Astrocyte (in vitro differentiated cells and primary cell): ENCODE measurements at regions not wholly inside any gene's neighbourhood (a gene's known extent, or its start where the extent isn't known, plus 50 kb on each side); places are given as distances from the start of the nearest gene placed in this dataset.

Experiments
- DNase-seq: peaks from one replicate; pipeline ENCODE4 v3.0.0-alpha.2; 2010; ENCODE audit warnings: low read depth
- FAIRE-seq: peaks from 2 replicates; lab custom pipeline; 2011; peaks lifted over from hg19 to GRCh38; lab: Jason Lieb, UNC
- H2AFZ ChIP-seq: 2 replicates; pipeline ENCODE4 v1.6.0; 2012; ENCODE audit warnings: low read depth, low read length, inconsistent platforms
- H3K27ac ChIP-seq: 2 replicates; pipeline ENCODE4 v1.5.1; 2011; ENCODE audit warnings: low read depth, low read length, inconsistent platforms
- H3K27me3 ChIP-seq: 2 replicates; pipeline ENCODE4 v1.6.0; 2011; ENCODE audit warnings: low read length, inconsistent platforms; ENCODE audit not compliant: insufficient read depth
- H3K36me3 ChIP-seq: 2 replicates; pipeline ENCODE4 v1.5.1; 2011; ENCODE audit warnings: low read length, inconsistent platforms; ENCODE audit not compliant: insufficient read depth
- H3K4me1 ChIP-seq: 2 replicates; pipeline ENCODE4 v1.5.1; 2011; ENCODE audit warnings: low read length, inconsistent platforms; ENCODE audit not compliant: insufficient read depth
- H3K4me2 ChIP-seq: 2 replicates; pipeline ENCODE4 v1.6.0; 2012; ENCODE audit warnings: low read length, inconsistent platforms
- H3K4me3 ChIP-seq: 2 replicates; pipeline ENCODE4 v1.5.1; 2011; ENCODE audit warnings: low read depth, mild to moderate bottlenecking, low read length, inconsistent platforms; ENCODE audit not compliant: insufficient read depth
- H3K79me2 ChIP-seq: 2 replicates; pipeline ENCODE4 v1.6.0; 2012; ENCODE audit warnings: mild to moderate bottlenecking, low read length, inconsistent platforms; ENCODE audit not compliant: insufficient read depth
- H3K9ac ChIP-seq: 2 replicates; pipeline ENCODE4 v1.6.0; 2012; ENCODE audit warnings: mild to moderate bottlenecking, low read length, inconsistent platforms
- H3K9me3 ChIP-seq: 2 replicates; pipeline ENCODE4 v1.5.1; 2012; ENCODE audit warnings: low read depth, mild to moderate bottlenecking, low read length, inconsistent platforms; ENCODE audit not compliant: insufficient read depth
- H4K20me1 ChIP-seq: 2 replicates; pipeline ENCODE4 v1.6.0; 2012; ENCODE audit warnings: low read length, inconsistent platforms; ENCODE audit not compliant: insufficient read depth
- H3K27ac Mint-ChIP-seq: one replicate; pipeline ENCODE4 v1.8.0; 2021; ENCODE audit warnings: mild to moderate bottlenecking, mixed read lengths; ENCODE audit not compliant: unreplicated experiment
- H3K27me3 Mint-ChIP-seq: one replicate; pipeline ENCODE4 v1.8.0; 2021; ENCODE audit warnings: low read depth, mixed read lengths; ENCODE audit not compliant: unreplicated experiment
- H3K36me3 Mint-ChIP-seq: one replicate; pipeline ENCODE4 v1.8.0; 2021; ENCODE audit warnings: low read depth, mixed read lengths; ENCODE audit not compliant: unreplicated experiment
- H3K4me1 Mint-ChIP-seq: one replicate; pipeline ENCODE4 v1.8.0; 2021; ENCODE audit warnings: low read depth, mixed read lengths; ENCODE audit not compliant: unreplicated experiment
- H3K4me3 Mint-ChIP-seq: one replicate; pipeline ENCODE4 v1.8.0; 2021; ENCODE audit warnings: mild to moderate bottlenecking, moderate library complexity, mixed read lengths; ENCODE audit not compliant: unreplicated experiment
- H3K9me3 Mint-ChIP-seq: one replicate; pipeline ENCODE4 v1.8.0; 2021; ENCODE audit warnings: mild to moderate bottlenecking, mixed read lengths; ENCODE audit not compliant: unreplicated experiment
- CTCF ChIP-seq: IDR thresholded peaks from 2 replicates; pipeline ENCODE4 v1.5.1; 2011; ENCODE audit warnings: low read depth, mild to moderate bottlenecking, inconsistent platforms, low read length, moderate library complexity; ENCODE audit not compliant: insufficient read depth
- EZH2 ChIP-seq: IDR thresholded peaks from 2 replicates; pipeline ENCODE4 v1.6.1; 2012; ENCODE audit warnings: mild to moderate bottlenecking, low read length, inconsistent platforms; ENCODE audit not compliant: insufficient read depth

GRCh38 chrX:106499473-106499872 is 112.3 kb upstream of the RADX start:
- Histone ChIP-seq H3K4me1 (no peaks in the 10 kb centered on the region), H2AFZ (no peak overlapping the region), H3K9ac (no peak overlapping the region), H3K4me3 (no peak overlapping the region), H3K79me2 (no peaks in the 10 kb centered on the region), H4K20me1 (no peaks in the 10 kb centered on the region), H3K27ac (no peak overlapping the region), H3K27me3 (no peaks in the 10 kb centered on the region), H3K36me3 (no peaks in the 10 kb centered on the region), H3K4me2 (no peak overlapping the region), H3K9me3 (no peaks in the 10 kb centered on the region)
- Mint-ChIP-seq H3K27me3 (no peaks in the 10 kb centered on the region), H3K27ac (no peak overlapping the region), H3K36me3 (no peaks in the 10 kb centered on the region), H3K4me1 (no peaks in the 10 kb centered on the region), H3K9me3 (no peaks in the 10 kb centered on the region), H3K4me3 (no peak overlapping the region)
- DNase-seq (no peak), FAIRE-seq (peak; percentile 60)
- no peak for TF ChIP-seq CTCF

- Histone ChIP-seq H3K27me3 (no peaks in the 10 kb centered on the region), H3K79me2 (no peaks in the 10 kb centered on the region), H3K4me3 (no peak overlapping the region), H3K9me3 (no peaks in the 10 kb centered on the region), H4K20me1 (no peaks in the 10 kb centered on the region), H3K4me1 (no peaks in the 10 kb centered on the region), H3K9ac (no peak overlapping the region), H3K36me3 (no peaks in the 10 kb centered on the region), H3K4me2 (no peak overlapping the region), H2AFZ (no peak overlapping the region), H3K27ac (no peak overlapping the region)
- Mint-ChIP-seq H3K27me3 (no peaks in the 10 kb centered on the region), H3K27ac (no peak overlapping the region), H3K36me3 (no peaks in the 10 kb centered on the region), H3K9me3 (no peaks in the 10 kb centered on the region), H3K4me1 (no peaks in the 10 kb centered on the region), H3K4me3 (no peak overlapping the region)
- no peak for DNase-seq
- FAIRE-seq, result peak; percentile 54
- TF ChIP-seq CTCF, result no peak
- TF ChIP-seq EZH2, result no peak
These were observed 100.9 kb upstream of the RADX start for GRCh38 chrX:106510713-106511403.
